GM21515 (cell line): ENCODE measurements at regions not wholly inside any gene's neighbourhood (a gene's known extent, or its start where the extent isn't known, plus 50 kb on each side); places are given as distances from the start of the nearest gene placed in this dataset.

Experiments used
- ATAC-seq: cut with Tn5 transposase; IDR thresholded peaks from one replicate; pipeline ENCODE4 v1.9.1; 2021; ENCODE audit not compliant: unreplicated experiment

DNA sequence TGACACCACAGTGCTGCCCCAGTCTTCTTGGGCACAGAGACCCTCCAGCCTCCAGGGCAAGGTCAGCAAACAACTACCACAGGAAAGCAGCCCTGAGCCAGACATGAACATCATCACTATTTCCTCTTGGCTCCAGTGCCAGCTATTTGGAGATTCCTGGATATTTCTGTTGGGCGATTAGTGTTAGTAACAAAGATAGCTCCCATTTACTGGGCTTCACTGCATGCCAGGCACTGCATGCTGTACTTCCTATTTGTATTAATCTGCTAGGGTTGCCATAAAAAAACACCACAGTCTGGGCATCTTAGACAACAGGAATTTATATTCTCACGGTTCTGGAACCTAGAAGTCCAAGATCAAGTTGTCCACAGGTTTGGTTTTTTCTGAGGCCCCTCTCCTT lies 255.1 kb upstream of the STT3B start:
- no peak for ATAC-seq

DNA sequence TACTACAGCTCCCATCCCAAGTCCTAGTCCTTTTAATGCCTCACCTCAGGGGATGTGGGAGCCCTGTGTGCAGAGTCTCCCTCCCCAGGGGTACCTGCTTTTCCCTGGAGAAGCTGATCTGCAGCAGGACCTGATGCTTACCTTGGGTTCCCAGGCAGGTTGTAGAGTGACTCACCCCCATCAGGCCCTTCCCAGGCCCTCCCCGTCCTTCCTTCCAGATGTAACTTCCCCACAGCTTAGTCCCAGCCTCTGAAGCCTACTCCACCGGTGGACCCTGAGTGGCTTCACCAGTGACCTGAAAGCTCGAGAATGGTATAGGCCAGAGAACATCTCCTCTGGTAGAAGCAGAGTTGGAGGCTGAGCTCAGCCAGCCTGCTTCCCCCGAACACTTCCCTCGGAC lies 254.2 kb upstream of the STT3B start:
- ATAC-seq = no peak

DNA sequence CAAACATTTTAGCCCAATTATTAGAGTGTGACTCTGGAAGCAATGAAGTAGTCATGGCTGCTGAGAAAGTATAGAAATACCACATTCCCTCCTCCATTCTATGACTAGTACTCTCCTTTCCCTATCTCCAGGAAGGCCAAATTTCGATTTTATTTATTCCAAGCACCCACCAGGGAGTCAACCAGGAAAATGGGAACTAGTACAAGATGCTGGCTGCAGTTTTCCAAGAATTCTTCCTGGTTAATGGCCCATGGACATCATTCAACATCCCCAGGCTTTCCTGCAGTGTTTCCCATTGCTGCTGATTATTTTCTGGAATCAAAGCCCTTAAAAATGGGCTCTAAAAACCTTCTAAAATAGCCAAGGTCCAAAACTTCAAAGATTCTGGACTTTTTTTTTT lies 247.9 kb upstream of the STT3B start:
- no peak for ATAC-seq

DNA sequence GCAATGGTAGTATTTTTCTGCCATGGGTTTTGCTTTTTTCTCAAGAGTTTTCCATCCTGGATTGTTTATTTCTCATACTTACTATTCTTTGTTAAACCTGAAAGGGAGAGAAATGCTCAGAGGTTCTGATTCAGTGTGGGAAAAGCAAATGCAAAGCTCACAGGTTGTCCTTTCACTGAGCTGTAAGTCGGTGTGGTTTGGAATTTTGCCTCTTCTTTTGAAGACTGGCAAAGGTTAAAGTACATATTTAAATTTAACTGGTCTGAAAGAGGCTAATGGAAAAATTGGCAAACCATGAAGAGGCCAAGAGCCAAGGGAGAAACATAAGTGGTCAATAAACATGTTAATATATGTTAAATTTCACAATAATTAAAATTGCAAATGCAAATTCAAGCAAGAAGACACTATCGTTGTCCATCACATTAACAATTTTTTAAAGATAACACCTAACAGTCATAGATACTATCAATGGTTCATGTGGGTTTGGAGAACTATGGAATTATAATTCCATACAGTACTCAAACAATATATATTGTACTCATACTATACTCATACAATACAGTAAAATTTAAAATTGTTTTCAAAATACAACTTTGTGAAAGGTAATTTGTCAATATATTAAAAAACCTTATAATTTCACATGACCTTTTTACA lies 246.8 kb upstream of the STT3B start:
- ATAC-seq = no peak

DNA sequence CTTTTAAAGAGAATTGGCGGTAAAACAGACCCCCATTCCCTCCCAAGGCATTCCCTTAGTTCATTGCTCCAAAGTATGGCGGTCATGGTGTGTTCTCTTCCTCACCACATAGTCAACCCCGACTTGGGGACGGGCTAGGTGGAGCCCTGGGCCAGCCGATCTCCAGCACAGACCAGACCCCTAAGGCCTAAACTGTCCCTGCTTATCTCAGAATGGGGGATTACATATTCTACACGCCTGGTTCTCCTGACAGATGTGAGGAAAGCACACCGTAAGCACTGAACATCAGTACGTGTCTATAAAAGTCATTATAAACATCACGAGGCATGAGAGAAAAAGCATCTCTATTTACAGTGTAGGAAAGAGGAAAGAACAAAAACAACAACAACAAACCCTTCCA lies 244.5 kb upstream of the STT3B start:
- no peak for ATAC-seq

DNA sequence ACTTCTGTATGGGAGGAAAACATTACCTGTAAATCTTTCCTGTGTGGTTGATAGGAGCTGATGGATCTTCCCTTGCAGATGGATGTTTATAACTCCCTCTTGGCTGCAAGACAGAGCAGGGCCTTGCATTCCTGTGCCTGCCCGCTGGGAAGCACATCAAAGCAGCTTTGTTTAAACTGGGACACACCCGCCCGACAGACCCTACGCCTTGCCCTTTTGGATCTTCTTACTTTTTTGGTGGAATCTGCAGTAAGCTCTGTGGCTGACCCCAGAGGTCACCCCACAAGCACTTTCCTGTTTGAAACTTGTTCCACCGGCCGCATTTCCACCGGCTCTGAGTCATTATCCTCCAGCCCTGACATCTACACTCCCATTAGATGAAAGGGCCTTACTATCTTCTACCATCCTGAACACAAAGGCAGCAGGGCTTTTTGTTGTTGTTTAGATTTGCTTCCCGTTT lies 244.1 kb upstream of the STT3B start:
- no peak for ATAC-seq

DNA sequence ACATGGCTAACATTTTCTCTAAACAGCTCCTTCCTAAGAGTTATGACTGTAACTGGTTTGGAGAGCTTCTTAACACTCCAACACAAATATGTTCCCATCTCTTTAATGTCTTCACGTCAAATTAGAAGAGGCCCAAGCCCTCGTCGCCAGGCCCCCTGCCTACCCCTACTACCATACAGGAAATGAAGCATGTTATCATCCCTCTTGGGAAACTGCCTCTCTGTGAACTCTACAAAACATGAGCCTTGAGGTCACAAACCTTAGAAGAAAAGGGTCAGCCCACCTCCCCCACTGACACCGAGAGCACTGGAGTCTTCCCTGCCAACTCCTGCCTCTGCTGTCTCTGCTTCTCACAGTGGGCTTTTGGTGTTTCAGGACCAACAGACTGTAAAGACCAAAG lies 243.1 kb upstream of the STT3B start:
- ATAC-seq = no peak

DNA sequence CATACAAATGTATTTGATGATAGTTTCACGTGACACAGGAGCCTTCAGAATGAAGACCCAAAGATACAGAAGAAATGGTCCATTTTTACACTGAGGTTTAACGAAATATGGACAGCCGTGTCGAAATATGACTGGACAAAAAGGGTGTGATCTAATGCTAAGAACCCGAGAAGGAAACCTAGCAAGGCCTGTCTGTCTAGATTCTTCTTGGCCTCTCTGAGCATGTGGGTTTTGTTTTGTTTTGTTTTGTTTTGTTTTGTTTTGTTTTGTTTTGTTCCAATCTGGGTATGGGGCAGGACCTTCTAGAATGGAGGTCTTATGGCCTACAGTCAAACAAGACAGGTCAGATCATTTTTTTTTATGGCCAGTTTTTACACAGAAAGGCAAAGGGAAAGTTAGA lies 242.7 kb upstream of the STT3B start:
- ATAC-seq = no peak

DNA sequence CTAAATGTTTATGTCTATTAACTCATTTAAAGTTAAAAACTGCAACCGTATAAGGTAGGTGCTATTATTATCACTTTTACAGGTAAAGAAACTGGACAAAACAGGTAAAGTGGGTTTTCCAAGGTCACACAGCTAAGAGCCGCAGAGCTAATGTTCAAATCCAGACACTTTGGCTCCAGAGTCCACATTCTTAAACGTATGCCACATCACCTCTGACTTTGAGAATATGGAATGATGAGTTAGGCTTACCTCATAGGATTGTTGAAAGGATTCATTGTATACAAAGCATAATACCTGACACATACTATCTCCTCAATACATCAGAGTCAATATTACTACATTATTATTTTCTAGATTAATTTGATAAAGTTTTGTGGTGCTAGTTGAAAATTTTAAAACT lies 240.9 kb upstream of the STT3B start:
- ATAC-seq = no peak

DNA sequence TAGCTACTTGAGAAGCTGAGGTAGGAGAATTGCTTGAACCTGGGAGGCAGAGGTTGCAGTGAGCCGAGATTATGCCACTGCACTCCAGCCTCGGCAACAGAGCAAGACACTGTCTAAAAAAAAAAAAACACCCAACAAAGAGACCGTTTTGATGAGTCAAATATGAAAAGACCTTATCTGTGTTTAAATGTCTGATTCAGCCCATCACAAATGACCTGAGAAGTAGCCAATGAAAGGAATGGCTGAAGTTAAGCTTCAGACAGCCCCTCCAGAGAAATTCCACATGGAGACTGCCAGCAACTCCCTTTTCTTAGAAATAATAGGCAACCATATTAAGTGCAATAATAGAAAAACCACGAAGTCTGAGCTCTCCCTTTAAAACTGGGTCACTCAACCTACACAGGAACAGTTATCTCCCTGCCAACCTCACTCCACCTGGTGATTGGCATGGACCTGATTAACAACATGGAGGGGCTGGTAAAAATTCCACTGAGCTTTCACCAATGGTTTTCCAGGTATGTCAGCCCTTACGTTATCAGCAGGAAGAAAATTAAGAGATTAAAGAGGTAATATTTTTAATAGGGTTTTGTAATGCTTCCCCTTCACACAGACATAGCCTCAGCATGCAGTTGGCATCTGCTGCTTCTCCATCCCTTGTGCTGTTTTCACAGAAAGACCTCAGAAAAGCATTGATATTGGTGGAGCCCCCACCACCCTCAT lies 238.1 kb upstream of the STT3B start:
- no peak for ATAC-seq

DNA sequence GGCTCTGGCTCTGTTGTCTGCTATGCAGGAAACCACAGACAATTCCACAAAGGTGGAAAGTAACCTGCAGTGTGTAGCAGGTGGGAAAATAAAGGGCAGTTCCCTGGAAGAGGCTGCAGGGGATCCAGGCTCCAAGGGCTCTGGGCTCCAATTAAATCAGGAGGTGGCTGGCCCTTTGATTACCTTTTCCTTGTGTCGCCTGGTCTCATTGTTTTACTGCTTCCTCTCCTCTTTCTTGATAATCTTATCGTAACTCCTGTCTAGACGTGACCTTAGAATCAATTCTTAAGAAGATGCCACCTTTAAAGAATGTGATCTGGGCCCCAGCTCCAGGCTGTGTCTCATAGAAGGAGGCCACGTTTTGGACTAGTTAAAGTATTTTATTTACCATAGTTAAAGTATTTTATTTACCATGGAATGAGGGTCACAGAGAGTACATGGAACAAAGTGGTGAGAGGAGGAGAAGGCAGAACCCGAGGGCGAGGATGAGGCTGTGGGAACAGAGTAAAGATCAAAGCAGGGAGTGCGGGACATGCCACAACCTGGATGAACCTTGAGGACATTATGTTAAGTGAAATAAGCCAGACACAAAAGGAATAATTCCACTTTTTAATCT lies 237.5 kb upstream of the STT3B start:
- no peak for ATAC-seq

DNA sequence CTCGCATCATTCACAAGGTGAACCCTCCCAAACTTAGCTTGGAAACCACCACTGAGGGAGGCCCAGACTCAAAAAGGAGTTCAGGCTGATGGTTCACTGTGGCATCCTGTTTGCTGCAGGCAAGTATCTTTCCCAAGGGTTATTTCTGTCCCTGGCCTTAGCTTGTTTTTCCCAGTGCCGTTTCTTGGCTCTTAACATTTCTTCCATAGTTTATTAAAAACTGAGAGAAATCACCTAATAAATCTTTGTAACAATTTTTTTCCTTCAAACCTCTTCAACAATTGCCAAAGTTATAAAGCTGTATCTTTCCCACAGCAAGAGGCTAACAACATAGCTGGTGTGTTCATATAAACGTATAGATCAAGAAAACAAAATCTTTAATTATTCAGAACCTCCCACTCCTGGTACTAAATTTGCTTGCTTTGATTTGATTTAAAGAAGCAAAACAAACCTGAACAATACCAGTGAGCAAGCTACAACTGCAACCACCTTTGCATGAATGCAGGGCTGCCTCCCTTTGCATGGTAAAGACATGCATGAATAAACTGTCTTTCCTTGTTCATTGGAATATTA lies 234.9 kb upstream of the STT3B start:
- no peak for ATAC-seq

DNA sequence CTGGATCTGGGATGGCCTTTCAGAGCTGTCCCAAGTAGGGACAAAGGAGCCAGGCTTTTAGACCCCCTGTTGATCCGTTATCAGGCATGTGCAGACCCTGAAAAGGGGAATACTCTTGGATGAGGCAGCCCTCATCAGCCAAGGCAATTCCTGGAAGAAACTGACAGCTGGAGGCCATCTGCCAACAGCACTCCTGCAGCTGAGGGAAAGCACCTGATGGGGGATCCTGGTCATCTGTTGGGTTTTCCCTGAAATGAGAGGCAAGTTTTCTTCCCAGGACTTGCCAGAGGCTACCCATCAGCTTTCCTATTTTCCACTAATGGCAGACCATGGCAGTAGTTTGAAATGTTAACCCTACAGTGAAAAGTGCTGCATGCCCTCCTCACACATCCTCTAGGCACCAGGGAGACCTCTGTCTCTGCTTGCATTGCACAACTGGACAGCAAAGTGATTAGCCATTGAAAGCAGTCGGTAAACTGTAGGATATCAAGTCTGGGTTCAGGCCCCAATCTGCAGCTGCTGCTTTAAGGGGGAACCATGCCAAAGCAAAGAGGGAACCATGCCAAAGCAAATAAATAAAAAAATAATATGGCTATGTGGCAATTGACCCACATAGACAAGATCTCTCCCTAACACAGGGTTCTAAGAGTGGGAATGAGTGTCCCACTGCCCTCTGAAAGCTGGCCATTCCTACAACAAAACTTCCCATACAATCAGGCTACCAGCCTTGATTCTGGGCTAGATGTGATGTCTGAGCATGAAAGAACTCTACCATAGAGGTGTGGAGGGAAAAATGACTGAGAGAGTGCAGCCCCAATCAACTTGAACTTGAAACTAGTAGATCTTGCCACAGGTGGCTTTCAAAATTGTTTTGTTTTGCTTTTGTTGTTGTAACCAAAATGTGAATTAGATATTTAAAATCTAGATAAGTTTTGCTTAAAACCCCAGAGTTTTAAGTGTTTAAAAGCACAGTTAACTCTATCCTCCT lies 232.0 kb upstream of the STT3B start:
- ATAC-seq = no peak

DNA sequence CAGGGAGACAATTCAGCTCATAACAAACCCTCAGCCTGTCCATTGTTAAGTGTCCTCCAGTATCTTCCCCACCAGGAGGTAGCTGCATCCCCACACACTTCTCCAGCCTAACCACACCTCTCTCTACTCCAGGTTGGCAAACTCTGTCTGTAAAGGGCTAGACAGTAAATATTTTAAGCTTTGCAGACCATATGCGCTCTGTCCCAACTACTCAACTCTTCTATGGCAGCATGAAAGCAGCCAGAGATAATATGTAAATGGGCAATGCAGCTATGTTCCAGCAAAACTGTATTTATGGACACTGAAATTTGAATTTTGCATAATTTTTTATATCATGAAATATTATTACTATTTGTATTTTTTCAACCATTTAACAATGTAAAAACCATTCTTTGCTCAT lies 230.4 kb upstream of the STT3B start:
- ATAC-seq = no peak

DNA sequence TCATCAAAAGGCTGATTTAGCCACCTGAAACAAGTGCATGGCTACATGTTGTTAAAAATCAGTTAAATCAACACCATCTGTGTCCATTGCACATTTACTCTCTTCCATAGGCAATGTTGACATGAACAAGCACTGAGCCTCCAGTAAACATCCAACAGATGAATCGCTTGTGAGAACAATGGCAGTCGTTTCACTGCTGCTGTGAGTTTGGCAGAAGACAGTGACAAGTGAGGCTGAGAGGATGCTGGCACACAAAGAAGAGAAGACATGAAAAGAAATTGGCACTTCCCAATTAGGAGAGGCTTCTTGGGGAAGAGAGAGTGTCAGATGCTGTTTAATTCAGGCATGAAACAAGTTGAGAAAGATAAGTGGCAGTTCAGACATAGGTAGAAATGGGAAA lies 227.4 kb upstream of the STT3B start:
- ATAC-seq = no peak

DNA sequence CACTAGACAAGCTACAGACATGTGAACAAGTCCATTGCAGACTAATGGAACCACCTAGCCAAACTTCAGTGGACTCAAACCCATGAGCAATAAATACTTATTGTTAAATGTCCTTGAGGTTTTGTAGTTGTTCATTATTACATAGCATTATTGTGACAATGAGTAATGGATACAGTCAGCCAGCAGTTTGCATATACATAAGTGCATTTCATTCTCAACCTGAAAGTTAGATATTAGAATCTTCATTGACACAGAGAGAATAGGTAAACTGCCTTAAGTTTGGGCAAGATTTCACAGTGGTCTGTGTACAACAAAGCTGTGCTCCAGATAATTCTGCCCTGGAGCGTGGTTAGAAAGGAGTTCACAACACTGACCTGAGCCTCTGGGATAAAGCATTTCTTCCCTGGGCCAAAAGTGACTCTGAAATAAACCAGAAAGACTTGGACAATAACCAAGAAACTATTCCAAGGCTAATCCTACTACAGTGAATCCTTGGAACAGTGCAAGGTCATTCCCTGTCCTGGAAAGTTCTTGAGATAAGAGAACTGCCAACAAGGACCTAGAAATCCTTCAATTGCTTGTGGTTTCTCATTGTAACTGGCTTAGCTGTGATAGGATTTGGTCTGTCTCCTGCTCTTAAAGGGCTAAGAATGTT lies 225.5 kb upstream of the STT3B start:
- ATAC-seq = no peak

DNA sequence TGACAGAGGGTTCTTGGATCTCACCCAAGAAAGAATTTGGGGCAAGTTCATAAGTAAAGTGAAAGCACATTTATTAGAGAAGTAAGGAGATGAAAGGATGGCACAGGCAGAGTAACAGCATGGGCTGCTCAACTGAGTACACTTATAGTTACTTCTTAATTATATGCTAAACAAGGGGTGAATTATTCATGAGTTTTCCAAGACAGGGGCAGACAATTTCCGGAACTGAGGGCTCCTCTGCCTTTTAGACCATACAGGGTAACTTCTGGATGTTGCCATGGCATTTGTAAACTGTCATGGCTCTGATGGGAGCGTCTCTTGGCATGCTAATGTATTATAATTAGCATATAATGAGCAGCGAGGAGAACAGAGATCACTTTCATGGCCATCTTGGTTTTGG lies 221.2 kb upstream of the STT3B start:
- ATAC-seq = no peak

DNA sequence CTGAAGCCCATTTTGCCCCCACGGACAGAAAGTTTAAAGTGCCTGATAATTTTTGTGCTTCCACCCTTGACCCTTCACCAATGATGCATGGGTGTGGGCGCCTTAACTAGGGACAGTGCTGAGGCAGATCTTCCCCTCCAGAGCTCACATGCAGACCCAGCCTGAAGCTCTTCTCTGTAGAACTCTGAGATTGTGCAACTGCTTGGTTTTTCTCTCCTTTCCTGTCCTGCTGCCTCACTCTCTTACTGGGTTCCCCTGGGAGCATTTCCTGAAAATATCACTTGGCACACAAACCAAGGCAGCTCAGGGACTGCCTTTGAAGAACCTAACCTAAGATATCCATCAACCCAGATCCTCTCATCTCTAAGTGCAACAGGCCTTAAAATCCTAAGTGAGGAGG lies 220.3 kb upstream of the STT3B start:
- no peak for ATAC-seq

DNA sequence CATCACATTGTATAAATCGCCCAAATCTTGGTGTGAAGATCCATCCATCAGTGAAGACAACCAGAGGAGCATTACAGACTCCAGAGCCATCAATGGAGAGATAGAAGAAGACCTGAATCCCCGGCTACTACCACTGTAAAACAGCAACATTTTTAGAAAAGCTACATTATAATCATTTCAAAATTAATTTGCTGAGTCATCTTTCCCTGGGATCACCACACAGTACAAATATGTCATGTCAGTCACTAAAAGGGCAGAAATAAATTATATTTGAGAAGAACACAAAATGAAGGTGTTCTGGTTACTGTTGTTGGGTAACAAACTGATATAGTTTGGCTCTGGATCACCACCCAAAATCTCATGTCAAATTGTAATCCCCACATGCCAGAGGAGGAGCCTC lies 218.5 kb upstream of the STT3B start:
- no peak for ATAC-seq

DNA sequence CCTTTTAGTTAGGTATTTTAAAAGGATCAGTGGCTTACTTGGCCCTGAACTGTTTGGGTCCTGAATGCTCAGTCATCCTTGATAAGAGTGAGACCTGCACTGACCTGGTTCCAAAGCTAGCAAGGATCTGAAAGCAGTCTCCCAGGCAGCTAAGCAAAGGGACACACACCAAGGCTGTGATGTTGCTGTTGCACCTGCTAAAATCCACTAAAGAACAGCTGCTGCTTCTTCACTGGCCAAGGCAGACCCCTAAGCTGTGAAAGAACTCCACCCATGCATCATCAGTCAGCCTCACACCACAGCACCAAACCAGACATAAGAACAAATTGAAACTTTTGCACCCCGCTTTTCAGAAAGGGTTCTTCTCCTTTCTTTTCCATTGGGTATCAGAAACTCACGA lies 213.4 kb upstream of the STT3B start:
- no peak for ATAC-seq
